ENCODE measurements at regions not wholly inside any gene's neighbourhood (a gene's known extent, or its start where the extent isn't known, plus 50 kb on each side); places are given as distances from the start of the nearest gene placed in this dataset.

- no peak for TF ChIP-seq CTCF (IDR thresholded peaks at IDR 0.05; ENCODE audit: insufficient read depth, low read length)
- no peak for TF ChIP-seq POLR2AphosphoS5 (IDR thresholded peaks at IDR 0.05; ENCODE audit: low read depth)
- TF ChIP-seq GABPA (IDR thresholded peaks at IDR 0.05; ENCODE audit: low read depth): no peak
- no peak for TF ChIP-seq REST (IDR thresholded peaks at IDR 0.05; ENCODE audit: insufficient replicate concordance, low read depth)
These were observed 178.8 kb upstream of the NREP start for GRCh38 chr5:111935835-111936234.
